ENCODE measurements at regions not wholly inside any gene's neighbourhood (a gene's known extent, or its start where the extent isn't known, plus 50 kb on each side); places are given as distances from the start of the nearest gene placed in this dataset.

- TF ChIP-seq CTCF (IDR thresholded peaks at IDR 0.05) = no peak
- no peak for TF ChIP-seq POLR2A (IDR thresholded peaks at IDR 0.05)
- TF ChIP-seq POLR2AphosphoS5 (IDR thresholded peaks at IDR 0.05) = no peak
- no peak for TF ChIP-seq EP300 (IDR thresholded peaks at IDR 0.05)
Measured at GRCh38 chr2:200243441-200243840, 63.1 kb upstream of the SPATS2L start.
